ENCODE measurements at regions not wholly inside any gene's neighbourhood (a gene's known extent, or its start where the extent isn't known, plus 50 kb on each side); places are given as distances from the start of the nearest gene placed in this dataset.
"Not testable (repeated sequence)": the region's sequence is repeated elsewhere in the genome, so short reads cannot be mapped to it uniquely, and the experiment has no call there.

DNA sequence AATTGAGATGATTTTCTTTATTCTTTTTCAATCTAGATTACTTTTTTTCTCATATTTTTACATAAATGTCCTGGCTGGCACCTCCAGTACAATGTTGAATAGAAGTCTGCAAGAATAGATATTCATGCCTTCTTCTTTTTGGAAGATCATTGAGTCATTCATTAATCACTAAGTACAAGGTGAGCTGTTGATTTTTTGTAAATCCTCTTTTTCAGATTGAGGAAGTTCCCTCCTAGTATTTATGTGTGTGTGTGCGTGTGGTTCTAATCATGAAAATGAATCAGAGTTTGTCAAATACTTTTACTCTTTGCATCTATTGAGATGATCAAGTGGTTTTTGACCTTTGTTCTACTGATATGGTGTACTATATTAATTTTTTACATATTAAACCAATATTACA lies 859.3 kb downstream of the KCNT2 start:
- DNase-seq (ENCODE audit: low spot score) = no peak

DNA sequence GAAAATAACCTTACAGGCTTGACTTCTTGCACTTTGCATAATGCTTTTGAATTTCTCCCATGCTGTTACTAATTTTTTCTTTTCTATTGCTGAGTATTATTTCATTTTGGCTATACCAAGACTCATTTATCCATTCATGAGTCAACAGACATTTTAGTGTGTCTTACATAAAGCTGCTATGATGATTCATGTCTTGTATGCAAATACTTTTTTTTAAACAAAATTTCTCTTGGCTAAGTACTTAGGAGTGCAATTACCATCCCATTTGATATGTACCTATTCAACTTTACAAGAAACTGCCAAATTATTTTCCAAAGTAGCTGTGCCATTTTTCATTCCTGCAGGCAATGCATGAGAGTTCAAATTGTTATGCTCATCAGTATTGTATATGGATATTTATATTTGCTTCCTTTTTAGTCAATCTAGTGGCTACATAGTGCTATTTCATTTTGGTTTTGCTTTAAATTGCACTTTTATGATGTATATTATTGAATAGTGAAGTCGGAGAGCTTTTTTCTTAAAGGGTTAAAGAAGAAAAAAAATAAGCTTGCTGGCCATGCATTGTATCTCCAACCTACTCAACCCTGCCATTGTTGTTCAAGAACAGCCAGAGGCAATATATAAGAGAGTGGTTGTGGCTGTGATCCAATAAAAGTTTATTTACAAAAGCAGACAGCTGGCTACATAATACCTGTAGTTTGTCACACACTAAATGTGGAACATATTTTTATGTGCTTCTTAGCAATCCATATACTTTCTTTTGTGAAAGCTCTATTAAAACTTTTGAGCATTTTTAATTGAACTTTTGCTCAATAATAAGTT lies 862.8 kb downstream of the KCNT2 start:
- no peak for DNase-seq (ENCODE audit: low spot score)

DNA sequence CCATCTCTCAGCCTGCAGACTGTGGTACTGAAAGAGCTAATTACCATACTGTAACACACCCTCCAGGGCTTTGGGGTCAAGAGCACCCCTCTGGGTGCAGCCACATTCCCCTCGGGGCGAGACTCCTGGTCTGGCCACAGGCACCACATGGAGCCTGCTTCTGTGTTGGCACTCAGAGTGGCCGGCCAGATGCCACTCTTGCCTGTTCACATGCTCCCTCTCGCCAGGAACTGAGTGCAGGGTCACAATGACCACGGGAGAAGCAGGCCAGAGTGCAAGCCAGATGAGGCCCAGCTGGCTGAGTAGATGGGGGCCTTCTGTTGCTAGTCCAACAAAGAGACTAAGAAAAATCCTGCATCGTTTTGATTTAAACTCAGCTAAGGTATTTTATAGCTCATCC lies 864.0 kb downstream of the KCNT2 start:
- DNase-seq (ENCODE audit: low spot score) = no peak

- no peak for DNase-seq (ENCODE audit: low spot score)
Measured at GRCh38 chr1:195740862-195741261, 867.4 kb downstream of the KCNT2 start.

GRCh38 chr1:195738966-195739650 lies 869.1 kb downstream of the KCNT2 start:
- DNase-seq (ENCODE audit: low spot score) = no peak

- DNase-seq (ENCODE audit: low spot score) = no peak
Measured at GRCh38 chr1:195735140-195735539, 873.1 kb downstream of the KCNT2 start.

GRCh38 chr1:195733826-195734225 lies 874.4 kb downstream of the KCNT2 start:
- DNase-seq (ENCODE audit: low spot score) = no peak

GRCh38 chr1:195733408-195733807 lies 874.8 kb downstream of the KCNT2 start:
- no peak for DNase-seq (ENCODE audit: low spot score)

DNA sequence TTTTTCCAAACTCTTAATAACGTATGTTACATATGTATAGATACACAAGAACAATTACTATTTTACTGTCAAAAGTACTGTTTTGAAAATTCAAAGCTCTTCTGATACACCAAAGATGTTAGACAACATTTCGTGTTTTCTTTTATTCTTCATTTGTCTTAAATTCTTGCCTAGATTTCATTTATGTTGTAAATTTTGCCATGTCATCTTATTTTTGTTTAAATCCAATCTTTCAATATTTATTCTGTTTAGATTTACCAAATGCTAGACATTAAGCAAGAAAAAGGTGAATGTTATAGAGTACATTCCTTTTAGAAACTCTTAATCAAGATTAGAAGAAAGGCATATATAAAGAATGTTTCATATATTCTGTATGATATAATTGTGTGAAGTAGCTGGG lies 876.9 kb downstream of the KCNT2 start:
- no peak for DNase-seq (ENCODE audit: low spot score)

DNA sequence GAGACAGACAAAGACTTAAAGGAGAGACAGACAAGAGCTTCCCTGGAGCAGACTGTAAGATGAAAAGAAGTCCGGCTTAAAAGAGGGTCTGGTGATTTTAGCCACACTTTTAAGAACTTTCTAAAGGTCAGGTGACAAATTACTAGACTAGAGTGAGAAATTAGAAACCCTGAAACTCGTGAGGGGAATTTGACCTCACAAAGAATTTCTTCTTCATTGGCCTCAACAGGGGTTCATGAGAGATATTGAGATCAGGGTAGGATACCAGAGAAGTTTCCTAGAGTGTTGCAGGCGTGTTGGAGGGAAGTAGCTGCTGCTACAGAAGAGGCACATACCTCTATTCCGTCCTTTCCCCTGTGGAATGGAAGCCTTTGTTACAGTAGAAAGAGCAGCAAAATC lies 884.4 kb downstream of the KCNT2 start:
- no peak for DNase-seq (ENCODE audit: low spot score)

GRCh38 chr1:195722852-195723795 lies 885.1 kb downstream of the KCNT2 start:
- not testable (repeated sequence) for DNase-seq (ENCODE audit: low spot score)

GRCh38 chr1:195722146-195722545 lies 886.1 kb downstream of the KCNT2 start:
- DNase-seq (ENCODE audit: low spot score) = not testable (repeated sequence)

- DNase-seq (ENCODE audit: low spot score) = no peak
Measured at GRCh38 chr1:195721210-195721971, 886.8 kb downstream of the KCNT2 start.

GRCh38 chr1:195717651-195718050 lies 890.6 kb downstream of the KCNT2 start:
- no peak for DNase-seq (ENCODE audit: low spot score)

GRCh38 chr1:195715652-195716051 lies 892.6 kb downstream of the KCNT2 start:
- DNase-seq (ENCODE audit: low spot score) = no peak

DNA sequence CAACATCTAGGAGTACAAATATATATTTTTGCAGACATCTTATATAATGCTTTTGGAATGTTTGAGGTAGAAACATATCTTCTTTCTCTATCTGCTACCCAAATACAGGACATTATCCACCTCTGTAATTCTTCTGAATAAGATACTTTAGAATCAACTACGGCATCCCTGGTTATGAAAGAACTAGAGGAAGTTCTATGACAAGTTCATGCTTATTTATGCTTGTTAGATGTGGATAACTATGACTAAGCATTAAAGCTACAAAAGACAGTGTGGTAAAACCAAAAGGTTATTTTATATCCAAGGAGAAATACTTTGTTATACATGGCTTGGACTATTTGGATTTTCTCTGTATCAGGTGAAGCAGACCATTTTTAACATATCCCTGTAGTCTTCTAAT lies 894.0 kb downstream of the KCNT2 start:
- no peak for DNase-seq (ENCODE audit: low spot score)

DNA sequence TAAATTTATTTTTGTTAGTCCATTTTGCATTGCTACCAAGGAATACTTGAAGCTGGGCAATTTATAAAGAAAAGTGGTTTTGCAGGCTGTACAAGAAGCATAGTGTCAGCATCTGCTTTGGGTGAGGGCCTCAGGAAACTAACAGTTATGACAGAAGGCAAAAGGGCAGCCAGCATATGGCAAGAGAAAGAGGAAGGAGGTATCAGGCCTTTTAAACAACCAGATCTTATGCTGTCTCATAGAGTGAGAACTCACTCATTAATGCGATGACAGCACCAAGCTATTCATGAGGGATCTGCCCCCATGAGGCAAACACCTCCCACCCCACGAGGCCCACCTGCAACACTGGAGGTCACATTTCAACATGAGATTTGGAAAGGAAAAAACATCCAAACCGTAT lies 898.4 kb downstream of the KCNT2 start:
- DNase-seq (ENCODE audit: low spot score) = no peak

DNA sequence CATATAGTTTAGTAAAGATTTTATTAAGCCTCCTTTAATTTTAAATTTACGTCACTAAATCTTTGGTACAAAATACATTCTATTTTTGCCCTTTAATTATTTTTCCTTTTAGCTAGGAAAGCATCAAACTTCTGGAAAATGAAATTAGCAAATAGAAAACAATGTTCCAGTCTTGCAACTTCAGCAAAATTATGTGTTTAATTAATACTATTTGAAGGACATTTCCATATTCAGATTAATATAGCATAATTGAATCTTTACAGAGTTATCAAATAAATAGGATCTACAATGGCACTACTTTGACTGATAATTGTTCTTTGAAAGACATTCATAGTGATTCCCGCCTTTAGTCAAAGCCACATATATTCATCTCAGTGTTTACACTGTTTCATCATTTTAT lies 904.2 kb downstream of the KCNT2 start:
- DNase-seq (ENCODE audit: low spot score) = no peak

DNA sequence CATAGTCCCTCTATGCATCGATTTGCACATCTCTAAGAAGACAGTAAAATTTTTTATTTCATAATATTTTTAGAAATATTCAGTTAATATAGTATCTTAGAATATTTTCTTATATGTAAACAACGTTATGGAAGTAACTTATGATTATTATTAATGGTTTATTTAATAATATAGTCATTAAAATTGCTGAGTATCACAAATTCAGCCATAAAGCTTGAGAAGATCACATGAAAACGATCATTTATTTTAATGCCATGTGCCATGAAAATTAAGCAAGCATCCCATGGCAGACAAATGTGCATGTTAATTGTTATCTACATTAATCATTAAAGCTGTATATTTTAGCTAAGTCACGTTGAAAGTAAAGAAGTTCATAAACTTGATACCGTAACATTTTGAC lies 907.1 kb downstream of the KCNT2 start:
- no peak for DNase-seq (ENCODE audit: low spot score)

DNA sequence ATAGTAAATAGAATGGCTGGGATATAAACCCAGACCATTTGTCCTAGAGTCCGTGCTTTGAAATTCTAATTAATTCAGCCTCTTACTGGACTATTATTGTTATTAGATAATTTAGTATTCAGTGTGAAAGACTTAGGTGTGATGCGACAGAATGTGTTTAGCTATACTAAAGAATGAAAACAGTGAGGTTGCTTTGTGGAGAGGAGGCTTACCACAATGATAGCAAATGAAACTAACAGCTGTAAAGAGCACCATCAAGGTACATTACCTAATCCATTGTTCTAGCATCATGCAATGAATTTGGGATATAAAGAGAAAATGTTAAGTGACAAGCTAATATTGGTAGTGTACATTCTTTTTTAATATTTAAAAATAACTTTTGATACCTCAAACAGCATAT lies 911.1 kb downstream of the KCNT2 start:
- no peak for DNase-seq (ENCODE audit: low spot score)

DNA sequence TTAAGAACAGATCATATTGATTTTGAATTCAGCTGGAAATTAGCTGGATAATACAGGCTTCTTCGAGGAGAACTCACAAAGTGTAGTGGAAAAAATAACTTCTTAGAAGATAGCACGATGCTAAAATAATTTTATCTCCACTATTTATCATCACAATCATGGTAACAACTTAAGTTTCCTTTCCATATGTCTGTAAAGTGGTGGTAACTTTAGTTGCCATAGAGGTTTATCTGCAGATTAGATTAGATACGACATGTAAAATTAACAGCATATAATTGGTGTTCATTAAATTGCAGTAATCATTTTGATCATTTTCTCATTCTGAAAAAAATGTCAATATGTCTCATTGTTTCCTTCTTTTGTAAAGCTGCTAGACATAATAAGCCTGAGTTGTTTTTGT lies 921.5 kb downstream of the KCNT2 start:
- DNase-seq (ENCODE audit: low spot score) = no peak

DNA sequence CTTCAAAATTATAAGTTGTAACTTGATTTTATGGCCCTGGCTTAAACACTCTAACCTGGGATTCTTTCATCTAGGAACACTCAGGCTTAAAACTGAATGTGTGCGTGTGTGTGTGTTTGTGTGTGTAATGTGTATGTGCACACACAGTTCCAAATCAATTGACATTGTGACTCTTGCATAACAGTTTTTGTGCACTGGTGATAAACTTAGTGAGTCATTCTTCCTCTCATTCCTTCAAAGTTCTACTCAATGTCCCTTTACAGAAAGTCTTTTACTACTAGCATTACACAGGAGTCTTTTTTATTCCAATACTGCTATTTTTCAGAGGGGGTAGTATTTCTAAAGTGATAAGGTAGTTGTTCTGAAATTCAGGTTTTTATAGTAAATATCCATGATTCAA lies 943.6 kb downstream of the KCNT2 start:
- DNase-seq (ENCODE audit: low spot score) = no peak

All from cerebellar cortex (tissue), 1 donor.